ENCODE measurements at regions not wholly inside any gene's neighbourhood (a gene's known extent, or its start where the extent isn't known, plus 50 kb on each side); places are given as distances from the start of the nearest gene placed in this dataset.
"Not testable (repeated sequence)": the region's sequence is repeated elsewhere in the genome, so short reads cannot be mapped to it uniquely, and the experiment has no call there.

DNA sequence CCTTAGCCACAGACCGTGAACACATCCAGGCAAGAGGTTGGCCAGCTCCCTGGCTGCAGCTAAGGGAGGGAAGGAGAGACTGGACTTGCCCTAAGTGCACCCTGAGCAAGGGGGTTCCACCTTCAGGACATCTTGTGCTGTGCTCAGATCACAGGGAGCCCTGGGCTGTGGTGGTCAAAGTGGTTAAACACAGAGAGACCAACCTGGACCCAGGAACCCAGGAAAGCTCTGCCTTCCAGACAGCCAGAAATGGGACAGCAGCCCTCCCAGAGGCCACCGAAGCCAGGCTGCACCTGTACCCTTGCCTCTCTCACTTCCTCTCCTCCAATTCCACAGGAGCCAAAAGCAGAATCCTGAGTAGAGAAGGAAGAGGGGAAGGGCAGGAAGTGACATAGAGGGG lies 105.2 kb upstream of the TMEM45B start:
- H3K4me3 ChIP-seq (ENCODE audit: low read depth, low read length): no peak overlapping the region
- DNase-seq (ENCODE audit: low read depth): no peak
- TF ChIP-seq, protein P1, sequence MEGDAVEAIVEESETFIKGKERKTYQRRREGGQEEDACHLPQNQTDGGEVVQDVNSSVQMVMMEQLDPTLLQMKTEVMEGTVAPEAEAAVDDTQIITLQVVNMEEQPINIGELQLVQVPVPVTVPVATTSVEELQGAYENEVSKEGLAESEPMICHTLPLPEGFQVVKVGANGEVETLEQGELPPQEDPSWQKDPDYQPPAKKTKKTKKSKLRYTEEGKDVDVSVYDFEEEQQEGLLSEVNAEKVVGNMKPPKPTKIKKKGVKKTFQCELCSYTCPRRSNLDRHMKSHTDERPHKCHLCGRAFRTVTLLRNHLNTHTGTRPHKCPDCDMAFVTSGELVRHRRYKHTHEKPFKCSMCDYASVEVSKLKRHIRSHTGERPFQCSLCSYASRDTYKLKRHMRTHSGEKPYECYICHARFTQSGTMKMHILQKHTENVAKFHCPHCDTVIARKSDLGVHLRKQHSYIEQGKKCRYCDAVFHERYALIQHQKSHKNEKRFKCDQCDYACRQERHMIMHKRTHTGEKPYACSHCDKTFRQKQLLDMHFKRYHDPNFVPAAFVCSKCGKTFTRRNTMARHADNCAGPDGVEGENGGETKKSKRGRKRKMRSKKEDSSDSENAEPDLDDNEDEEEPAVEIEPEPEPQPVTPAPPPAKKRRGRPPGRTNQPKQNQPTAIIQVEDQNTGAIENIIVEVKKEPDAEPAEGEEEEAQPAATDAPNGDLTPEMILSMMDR (IDR thresholded peaks at IDR 0.05; ENCODE audit: low read depth, low read length): no peak
- no peak for TF ChIP-seq MYC (IDR thresholded peaks at IDR 0.05; ENCODE audit: low read depth, low read length)
- no peak for TF ChIP-seq POLR2A (IDR thresholded peaks at IDR 0.05; ENCODE audit: extremely low read depth, insufficient read length)
- TF ChIP-seq, protein P2, sequence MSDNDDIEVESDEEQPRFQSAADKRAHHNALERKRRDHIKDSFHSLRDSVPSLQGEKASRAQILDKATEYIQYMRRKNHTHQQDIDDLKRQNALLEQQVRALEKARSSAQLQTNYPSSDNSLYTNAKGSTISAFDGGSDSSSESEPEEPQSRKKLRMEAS (IDR thresholded peaks at IDR 0.05; ENCODE audit: low read depth, low read length): no peak

DNA sequence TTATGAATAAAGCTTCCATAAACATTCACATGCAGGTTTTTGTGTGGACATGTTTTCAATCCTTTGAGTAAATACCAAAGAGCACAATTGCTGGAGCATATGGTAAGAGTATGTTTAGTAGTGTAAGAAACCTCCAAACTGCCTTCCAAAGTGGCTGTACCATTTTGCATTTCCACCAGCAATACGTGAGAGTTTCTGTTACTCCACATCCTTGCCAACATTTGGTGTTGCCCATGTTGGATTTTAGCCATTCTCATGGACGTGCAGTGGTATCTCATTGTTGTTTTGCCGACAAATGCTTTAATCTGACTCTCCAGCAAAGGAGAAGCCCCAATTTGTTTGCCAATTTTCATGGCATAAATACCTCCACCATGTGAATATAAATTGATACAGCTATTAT lies 103.9 kb upstream of the TMEM45B start:
- no peak overlapping the region for H3K4me3 ChIP-seq (ENCODE audit: low read depth, low read length)
- TF ChIP-seq, protein P1 (IDR thresholded peaks at IDR 0.05; ENCODE audit: low read depth, low read length): no peak
- no peak for TF ChIP-seq MYC (IDR thresholded peaks at IDR 0.05; ENCODE audit: low read depth, low read length)
- TF ChIP-seq, protein P2 (IDR thresholded peaks at IDR 0.05; ENCODE audit: low read depth, low read length): no peak
- no peak for TF ChIP-seq POLR2A (IDR thresholded peaks at IDR 0.05; ENCODE audit: extremely low read depth, insufficient read length)
- DNase-seq (ENCODE audit: low read depth): no peak

DNA sequence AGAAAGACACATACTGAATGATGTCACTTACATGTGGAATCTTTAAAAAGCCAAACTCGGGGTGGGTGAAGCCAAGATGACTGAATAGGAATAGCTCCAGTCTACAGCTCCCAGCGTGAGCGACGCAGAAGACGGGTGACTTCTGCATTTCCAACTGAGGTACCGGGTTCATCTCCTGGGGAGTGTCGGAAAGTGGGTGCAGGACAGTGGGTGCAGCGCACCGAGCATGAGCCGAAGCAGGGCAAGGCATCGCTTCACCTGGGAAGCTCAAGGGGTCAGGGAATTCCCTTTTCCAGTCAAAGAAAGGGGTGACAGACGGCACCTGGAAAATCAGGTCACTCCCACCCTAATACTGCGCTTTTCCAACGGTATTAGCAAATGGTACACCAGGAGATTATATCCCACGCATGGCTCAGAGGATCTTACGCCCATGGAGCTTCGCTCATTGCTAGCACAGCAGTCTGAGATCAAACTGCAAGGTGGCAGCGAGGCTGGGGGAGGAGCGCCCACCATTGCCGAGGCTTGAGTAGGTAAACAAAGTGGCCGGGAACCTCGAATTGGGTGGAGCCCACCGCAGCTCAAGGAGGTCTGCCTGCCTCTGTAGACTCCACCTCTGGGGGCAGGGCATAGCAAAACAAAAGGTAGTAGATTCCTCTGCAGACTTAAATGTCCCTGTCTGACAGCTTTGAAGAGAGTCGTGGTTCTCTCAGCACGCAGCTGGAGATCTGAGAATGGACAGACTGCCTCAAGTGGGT lies 103.0 kb upstream of the TMEM45B start:
- not testable (repeated sequence) for DNase-seq (ENCODE audit: low read depth)

DNA sequence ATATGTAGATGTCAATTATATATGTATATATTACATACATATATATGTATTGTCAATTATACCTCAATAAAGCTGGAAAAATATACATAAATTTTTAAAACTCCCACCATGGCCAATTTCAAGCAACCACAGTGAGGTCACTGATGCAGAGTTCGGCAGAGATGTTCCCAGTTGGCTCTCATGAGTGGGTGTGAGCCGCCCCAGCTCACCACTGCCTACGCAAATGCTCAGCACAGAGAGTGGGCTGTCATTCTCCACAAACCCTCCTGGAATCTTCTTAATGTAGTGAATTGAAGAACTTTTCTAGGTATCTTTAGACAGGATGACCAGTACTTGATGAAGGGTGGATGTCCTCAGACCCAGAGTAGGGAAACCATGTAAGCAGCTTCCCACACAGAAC lies 96.6 kb upstream of the TMEM45B start:
- no peak for TF ChIP-seq MYC (IDR thresholded peaks at IDR 0.05; ENCODE audit: low read depth, low read length)
- TF ChIP-seq POLR2A (IDR thresholded peaks at IDR 0.05; ENCODE audit: extremely low read depth, insufficient read length): no peak
- TF ChIP-seq, protein P2 (IDR thresholded peaks at IDR 0.05; ENCODE audit: low read depth, low read length): no peak
- TF ChIP-seq, protein P1 (IDR thresholded peaks at IDR 0.05; ENCODE audit: low read depth, low read length): no peak
- H3K4me3 ChIP-seq (ENCODE audit: low read depth, low read length): no peak overlapping the region
- DNase-seq (ENCODE audit: low read depth): no peak

More for the DNA sequence above, 103.0 kb upstream of the TMEM45B start:
- not testable (repeated sequence) for H3K4me3 ChIP-seq (ENCODE audit: low read depth, low read length)

DNA sequence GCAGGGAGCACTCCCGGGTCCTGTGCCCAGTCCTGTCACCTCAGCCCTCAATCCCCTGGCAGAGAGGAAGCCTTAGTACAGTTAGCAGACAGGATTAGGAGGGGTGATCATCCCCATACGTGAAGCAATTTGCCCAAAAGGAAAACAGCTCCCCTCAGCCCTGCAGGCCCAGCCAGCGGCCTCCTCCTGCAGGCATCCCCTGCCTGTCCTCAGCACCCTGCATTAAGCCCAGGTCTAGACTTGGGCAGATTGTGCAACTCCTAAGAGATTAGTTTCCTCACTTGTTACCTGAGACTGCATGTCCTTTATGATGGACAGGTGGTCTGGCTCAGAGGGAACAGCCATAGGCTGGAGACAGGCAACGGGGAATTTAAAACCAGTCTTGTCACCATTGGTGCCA lies 95.5 kb upstream of the TMEM45B start:
- no peak overlapping the region for H3K4me3 ChIP-seq (ENCODE audit: low read depth, low read length)
- TF ChIP-seq POLR2A (IDR thresholded peaks at IDR 0.05; ENCODE audit: extremely low read depth, insufficient read length): no peak
- TF ChIP-seq, protein P2 (IDR thresholded peaks at IDR 0.05; ENCODE audit: low read depth, low read length): no peak
- TF ChIP-seq MYC (IDR thresholded peaks at IDR 0.05; ENCODE audit: low read depth, low read length): no peak
- TF ChIP-seq, protein P1 (IDR thresholded peaks at IDR 0.05; ENCODE audit: low read depth, low read length): no peak
- DNase-seq (ENCODE audit: low read depth): no peak

DNA sequence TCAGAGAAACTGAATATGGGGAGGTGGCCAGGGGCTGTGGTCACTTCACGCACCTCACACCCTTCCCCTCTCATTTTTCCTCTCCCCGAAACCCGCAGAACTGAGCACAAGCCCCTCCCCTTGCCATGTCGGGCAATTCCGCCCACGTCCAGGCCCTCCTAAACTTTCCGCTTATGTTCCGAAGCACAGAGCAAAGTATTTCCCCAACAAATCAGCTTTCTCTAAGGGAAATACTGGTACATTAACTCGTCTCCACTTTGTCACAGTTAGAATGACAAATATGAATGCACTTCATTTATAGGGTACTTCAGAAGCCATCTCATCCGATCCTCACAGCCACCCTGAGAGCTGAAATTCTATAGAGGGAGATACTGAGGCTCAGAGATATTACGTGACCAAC lies 94.7 kb upstream of the TMEM45B start:
- H3K4me3 ChIP-seq (ENCODE audit: low read depth, low read length): no peak overlapping the region
- TF ChIP-seq POLR2A (IDR thresholded peaks at IDR 0.05; ENCODE audit: extremely low read depth, insufficient read length): no peak
- no peak for TF ChIP-seq MYC (IDR thresholded peaks at IDR 0.05; ENCODE audit: low read depth, low read length)
- TF ChIP-seq, protein P2 (IDR thresholded peaks at IDR 0.05; ENCODE audit: low read depth, low read length): no peak
- TF ChIP-seq, protein P1 (IDR thresholded peaks at IDR 0.05; ENCODE audit: low read depth, low read length): no peak
- no peak for DNase-seq (ENCODE audit: low read depth)

Data from NB4 (cell line).